Neutrophil (primary cell): ENCODE measurements at regions not wholly inside any gene's neighbourhood (a gene's known extent, or its start where the extent isn't known, plus 50 kb on each side); places are given as distances from the start of the nearest gene placed in this dataset.

ENCODE experiments used
- H3K27ac ChIP-seq: fragments of 200-600 bp; sonication (generic); 2 replicates; pipeline ENCODE4 v1.5.1; 2016; ENCODE audit warnings: mild to moderate bottlenecking, moderate library complexity
- H3K27me3 ChIP-seq: fragments of 200-600 bp; sonication (generic); 2 replicates; pipeline ENCODE4 v1.6.0; 2016; ENCODE audit warnings: mild to moderate bottlenecking
- H3K36me3 ChIP-seq: fragments of 200-600 bp; sonication (generic); 2 replicates; pipeline ENCODE4 v1.5.1; 2017
- H3K4me1 ChIP-seq, 2 experiments: fragments of 200-600 bp in 1 of 2; sonication (generic) in 1 of 2; 1 replicate in 1 of 2; 2 replicates in 1 of 2; pipeline versions ENCODE4 v1.5.1 to v1.6.1; 2013 to 2016; ENCODE audit warnings: low read depth in 1 of 2, low read length in 1 of 2, mild to moderate bottlenecking in 1 of 2, moderate library complexity in 1 of 2; ENCODE audit not compliant: control insufficient read depth in 1 of 2, insufficient read depth in 1 of 2
- H3K4me3 ChIP-seq, 2 experiments: fragments of 200-600 bp in 1 of 2; sonication (generic) in 1 of 2; 1 replicate in 1 of 2; 2 replicates in 1 of 2; pipeline ENCODE4 v1.5.1; 2013 to 2016; ENCODE audit warnings: low read depth in 1 of 2, low read length in 1 of 2, mild to moderate bottlenecking in 1 of 2, moderate library complexity in 1 of 2
- H3K9me3 ChIP-seq: fragments of 200-600 bp; sonication (generic); 2 replicates; pipeline ENCODE4 v1.5.1; 2016
- TF ChIP-seq, protein P1 (sequence below): fragments of 200-600 bp; sonication (generic); IDR thresholded peaks from 2 replicates; pipeline ENCODE4 v1.5.1; 2016; ENCODE audit warnings: antibody characterized with exemption

- Histone ChIP-seq H3K4me1 (no peaks in the 10 kb centered on the region), H3K27ac (no peak overlapping the region), H3K4me3 (no peak overlapping the region), H3K9me3 (no peaks in the 10 kb centered on the region), H3K36me3 (no peaks in the 10 kb centered on the region), H3K27me3 (no peaks in the 10 kb centered on the region)
- TF ChIP-seq, protein P1, sequence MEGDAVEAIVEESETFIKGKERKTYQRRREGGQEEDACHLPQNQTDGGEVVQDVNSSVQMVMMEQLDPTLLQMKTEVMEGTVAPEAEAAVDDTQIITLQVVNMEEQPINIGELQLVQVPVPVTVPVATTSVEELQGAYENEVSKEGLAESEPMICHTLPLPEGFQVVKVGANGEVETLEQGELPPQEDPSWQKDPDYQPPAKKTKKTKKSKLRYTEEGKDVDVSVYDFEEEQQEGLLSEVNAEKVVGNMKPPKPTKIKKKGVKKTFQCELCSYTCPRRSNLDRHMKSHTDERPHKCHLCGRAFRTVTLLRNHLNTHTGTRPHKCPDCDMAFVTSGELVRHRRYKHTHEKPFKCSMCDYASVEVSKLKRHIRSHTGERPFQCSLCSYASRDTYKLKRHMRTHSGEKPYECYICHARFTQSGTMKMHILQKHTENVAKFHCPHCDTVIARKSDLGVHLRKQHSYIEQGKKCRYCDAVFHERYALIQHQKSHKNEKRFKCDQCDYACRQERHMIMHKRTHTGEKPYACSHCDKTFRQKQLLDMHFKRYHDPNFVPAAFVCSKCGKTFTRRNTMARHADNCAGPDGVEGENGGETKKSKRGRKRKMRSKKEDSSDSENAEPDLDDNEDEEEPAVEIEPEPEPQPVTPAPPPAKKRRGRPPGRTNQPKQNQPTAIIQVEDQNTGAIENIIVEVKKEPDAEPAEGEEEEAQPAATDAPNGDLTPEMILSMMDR, result no peak
Observed at GRCh38 chr12:97680751-97681150, 218.1 kb downstream of the RMST start.

- Histone ChIP-seq H3K9me3 (no peaks in the 10 kb centered on the region), H3K27me3 (no peaks in the 10 kb centered on the region), H3K4me3 (no peak overlapping the region), H3K27ac (no peak overlapping the region), H3K36me3 (no peaks in the 10 kb centered on the region), H3K4me1 (no peaks in the 10 kb centered on the region)
- TF ChIP-seq, protein P1, result no peak
Observed at GRCh38 chr12:97681612-97682504, 219.3 kb downstream of the RMST start.

DNA sequence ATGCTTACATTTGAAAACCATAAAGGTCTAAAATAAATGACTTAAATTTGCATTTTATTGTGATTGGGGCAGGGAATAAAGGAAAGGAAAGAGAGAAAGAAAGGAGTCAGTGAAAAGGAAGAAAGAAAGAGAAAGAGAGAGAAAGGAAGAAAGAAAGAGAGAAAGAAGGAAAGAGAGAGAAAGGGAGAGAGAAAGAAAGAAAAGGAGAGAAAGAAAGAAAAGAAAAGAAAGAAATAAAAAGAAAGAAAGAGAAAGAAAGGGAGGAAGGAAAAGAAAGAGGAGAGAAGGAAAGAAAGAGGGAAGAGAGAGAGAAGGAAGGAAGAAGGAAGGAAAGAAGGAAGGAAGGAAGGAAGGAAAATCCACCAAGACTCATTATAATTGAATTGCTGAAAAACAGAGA is 222.8 kb downstream of the RMST start:
- H3K4me1 ChIP-seq, result no peaks in the 10 kb centered on the region
- H3K27me3 ChIP-seq, result no peaks in the 10 kb centered on the region
- no peaks in the 10 kb centered on the region for H3K9me3 ChIP-seq
- TF ChIP-seq, protein P1, result no peak
- no peak overlapping the region for H3K27ac ChIP-seq
- H3K4me3 ChIP-seq, result no peak overlapping the region
- H3K36me3 ChIP-seq, result no peaks in the 10 kb centered on the region

DNA sequence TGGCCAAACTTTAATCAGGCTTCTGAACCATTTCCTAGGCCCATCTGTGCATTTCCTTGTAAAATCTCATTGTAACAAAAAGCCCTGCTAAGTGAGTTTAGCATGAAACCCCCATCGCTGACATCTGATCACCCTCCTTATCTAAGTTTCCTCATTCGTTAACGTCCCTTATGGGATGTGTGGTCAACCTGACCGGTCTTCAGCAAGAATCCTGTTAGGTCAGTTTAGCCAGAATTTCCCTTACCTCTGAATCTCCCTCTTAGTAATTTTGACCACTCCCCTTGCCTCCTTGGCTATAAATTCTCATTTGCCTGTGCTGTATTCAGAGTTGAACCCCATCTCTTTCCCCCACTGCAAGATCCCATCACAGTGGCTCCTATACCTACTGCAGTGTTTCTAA is 239.3 kb downstream of the RMST start:
- Histone ChIP-seq H3K27ac (no peak overlapping the region), H3K27me3 (no peaks in the 10 kb centered on the region), H3K4me1 (no peaks in the 10 kb centered on the region), H3K9me3 (no peaks in the 10 kb centered on the region), H3K4me3 (no peak overlapping the region), H3K36me3 (no peaks in the 10 kb centered on the region)
- TF ChIP-seq, protein P1, result no peak

DNA sequence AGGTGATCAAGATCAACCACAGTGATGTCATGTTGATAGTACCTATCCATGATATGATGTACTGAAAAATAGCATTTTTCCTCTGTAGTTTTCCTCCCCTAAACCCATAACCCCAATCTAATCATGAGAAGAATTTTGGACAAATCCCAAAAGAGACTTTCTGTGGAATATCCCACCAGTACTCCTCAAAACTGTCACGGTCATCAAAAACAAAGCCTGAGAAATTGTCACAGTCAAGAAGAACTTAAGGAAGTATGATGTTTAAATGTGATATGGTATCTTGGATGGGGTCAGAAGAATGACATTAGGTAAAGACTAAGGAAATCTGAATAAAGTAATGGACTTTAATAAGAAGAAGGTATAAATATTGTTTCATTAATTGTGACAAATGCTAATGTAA is 248.8 kb downstream of the RMST start:
- Histone ChIP-seq H3K4me3 (no peak overlapping the region), H3K36me3 (no peaks in the 10 kb centered on the region), H3K27me3 (no peaks in the 10 kb centered on the region), H3K27ac (no peak overlapping the region), H3K9me3 (no peaks in the 10 kb centered on the region), H3K4me1 (no peaks in the 10 kb centered on the region)
- TF ChIP-seq, protein P1, result no peak
